ENCODE measurements at regions not wholly inside any gene's neighbourhood (a gene's known extent, or its start where the extent isn't known, plus 50 kb on each side); places are given as distances from the start of the nearest gene placed in this dataset.

- TF ChIP-seq EP300 (IDR thresholded peaks at IDR 0.05; ENCODE audit: borderline replicate concordance in 1 of 2, low read depth in 2 of 2, low read length in 2 of 2): no peak
- TF ChIP-seq POLR2A (IDR thresholded peaks at IDR 0.05; ENCODE audit: control extremely low read depth in 1 of 2, low read depth in 2 of 2, low read length in 2 of 2): no peak
- TF ChIP-seq CTCF (IDR thresholded peaks at IDR 0.05; ENCODE audit: control extremely low read depth in 1 of 3, insufficient read depth in 1 of 3, low read depth in 1 of 3, low read length in 3 of 3): no peak
- TF ChIP-seq SP1 (IDR thresholded peaks at IDR 0.05; ENCODE audit: low read depth, low read length): no peak
Observed at GRCh38 chr16:8496364-8496763, 93.9 kb downstream of the TMEM114 start.
